Brain pericyte (primary cell): ENCODE measurements at regions not wholly inside any gene's neighbourhood (a gene's known extent, or its start where the extent isn't known, plus 50 kb on each side); places are given as distances from the start of the nearest gene placed in this dataset.
"Not testable (repeated sequence)": the region's sequence is repeated elsewhere in the genome, so short reads cannot be mapped to it uniquely, and the experiment has no call there.

Source experiments
- DNase-seq: peaks from one replicate; pipeline ENCODE4 v3.0.0-alpha.2; 2012; ENCODE audit warnings: low read depth, low spot score

DNA sequence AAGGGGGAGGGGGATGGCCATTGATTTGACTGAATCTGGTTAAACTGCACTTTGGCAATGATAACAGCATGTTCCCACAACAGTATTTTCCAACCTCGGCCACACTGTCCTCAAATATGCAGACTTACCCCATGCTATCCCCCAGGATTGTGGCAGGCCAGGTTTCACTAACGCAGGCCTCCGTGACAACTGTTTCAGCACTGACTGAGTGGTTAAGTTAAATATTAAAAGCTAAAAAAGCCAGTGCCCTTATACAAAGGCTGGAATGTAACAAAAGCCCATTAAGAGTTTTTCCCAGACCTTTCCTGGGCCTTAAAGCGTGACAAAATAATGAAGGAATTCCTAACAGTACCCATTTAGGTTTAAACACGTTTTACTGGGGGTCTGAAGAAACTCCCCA lies 202.9 kb downstream of the USP25 start:
- DNase-seq, result no peak

DNA sequence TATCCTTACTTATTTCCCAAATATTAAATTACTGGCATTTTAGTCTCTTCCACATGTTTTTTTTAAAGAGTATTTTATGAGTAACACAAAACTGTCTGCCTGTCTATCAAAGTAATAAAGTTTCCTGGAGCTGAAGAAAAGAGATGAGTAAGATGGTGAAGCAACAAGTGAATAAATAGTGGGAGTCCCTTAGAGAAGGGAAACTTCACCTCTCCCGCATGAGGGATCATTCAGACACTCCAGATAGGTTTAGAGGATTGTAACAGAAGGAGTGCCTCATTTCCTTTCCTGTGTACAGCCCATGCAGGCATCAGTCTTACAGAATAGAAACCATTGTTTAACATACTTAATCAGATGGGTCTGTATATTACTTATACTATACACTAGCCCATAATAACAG lies 205.7 kb downstream of the USP25 start:
- no peak for DNase-seq

DNA sequence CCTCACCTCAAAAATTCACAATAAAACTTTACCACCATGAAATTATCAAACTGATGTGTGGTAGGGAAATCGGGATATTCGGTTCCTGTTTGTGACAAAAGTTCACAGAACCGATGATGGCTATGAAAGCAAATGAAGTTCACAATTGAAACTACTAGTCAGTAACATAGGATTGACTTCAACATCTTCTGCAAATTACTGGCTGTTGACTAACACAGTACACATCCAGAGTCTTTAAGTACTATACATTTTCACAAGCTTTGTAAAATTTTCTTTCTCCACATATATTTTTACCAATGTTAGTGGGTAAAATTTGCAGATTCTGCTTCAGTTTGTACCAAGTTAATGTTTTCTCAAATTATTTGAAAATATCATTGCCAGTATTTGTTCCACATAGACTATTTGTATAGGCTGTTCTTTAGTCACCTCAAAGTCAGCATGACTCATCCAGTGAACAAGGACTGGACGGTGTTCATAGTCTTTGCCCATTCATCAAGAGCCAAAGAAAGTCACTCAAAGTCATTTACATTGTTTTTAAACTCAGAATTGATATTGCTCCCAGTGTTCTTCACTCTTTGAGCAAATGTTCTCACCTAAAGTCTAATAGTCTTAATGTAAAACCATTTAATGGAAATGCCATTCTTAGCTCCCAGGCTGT lies 213.4 kb downstream of the USP25 start:
- no peak for DNase-seq

DNA sequence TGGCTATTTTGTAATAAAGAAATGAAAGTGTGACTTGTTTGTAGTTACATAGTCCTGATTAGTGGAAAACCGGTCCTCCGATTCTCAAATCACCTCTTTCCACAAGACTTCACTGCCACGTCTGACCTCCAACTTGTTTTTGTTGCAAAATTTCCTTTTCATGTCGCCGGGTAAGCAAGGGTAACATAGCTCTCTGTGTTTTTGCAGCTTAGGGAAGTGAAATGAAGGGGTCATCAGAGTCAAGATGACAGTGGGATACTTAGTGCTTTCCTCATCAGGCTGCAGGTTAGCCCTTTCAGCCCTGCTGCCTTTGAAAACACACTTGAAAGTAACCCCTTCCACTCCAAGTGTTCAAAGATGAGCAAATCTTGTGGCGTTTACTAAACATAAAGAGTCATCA lies 217.9 kb downstream of the USP25 start:
- no peak for DNase-seq

DNA sequence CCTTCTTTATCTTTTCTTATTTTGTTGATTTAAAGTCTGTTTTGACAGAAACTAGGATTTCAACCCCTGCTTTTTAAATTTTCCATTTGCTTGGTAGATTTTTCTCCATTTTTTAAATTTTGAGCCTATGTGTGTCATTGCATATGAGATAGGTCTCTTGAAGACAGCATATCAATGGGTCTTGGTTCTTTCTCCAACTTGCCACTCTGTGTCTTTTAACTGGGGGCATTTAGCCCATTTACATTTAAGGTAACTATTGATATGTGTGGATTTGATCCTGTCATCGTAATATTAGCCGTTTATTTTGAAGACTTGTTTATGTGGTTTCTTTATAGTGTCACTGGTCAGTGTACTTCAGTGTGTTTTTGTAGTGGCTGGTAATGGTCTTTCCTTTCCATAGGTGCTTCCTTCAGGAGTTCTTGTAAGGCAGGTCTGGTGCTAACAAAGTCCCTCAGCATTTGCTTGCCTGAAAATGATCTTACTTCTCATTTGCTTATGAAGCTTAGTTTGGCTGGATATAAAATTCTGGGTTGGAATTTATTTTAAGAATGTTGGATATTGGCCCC lies 223.9 kb downstream of the USP25 start:
- DNase-seq, result no peak

DNA sequence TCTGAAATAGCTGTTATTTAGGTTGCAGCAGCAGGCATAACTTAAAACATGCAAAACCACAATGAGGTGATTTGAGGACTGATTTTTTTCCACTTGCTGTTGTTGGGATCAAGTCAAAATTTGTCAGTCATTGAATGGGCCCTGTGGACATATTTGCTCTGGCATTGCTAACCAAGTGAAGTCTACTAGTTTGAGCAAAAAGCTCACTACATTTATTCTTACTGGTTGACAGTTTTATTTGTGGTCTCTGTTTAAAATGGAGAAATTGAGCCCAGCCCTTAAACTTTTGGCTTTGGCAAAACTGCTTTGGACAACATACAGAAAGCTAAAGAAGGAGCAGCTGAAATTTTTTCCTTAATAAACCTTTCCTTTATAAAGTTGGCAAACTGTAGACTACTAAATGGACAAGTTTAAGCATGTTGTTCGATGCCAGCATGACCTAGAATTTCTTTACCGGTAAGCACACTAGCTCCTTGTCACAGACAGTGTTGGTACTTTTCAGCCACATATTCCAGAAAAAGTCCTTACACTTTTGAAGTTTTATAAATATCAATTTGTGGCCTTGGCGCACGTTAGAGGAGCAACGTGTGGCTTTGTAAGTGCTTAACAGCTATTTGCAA lies 234.6 kb downstream of the USP25 start:
- no peak for DNase-seq

DNA sequence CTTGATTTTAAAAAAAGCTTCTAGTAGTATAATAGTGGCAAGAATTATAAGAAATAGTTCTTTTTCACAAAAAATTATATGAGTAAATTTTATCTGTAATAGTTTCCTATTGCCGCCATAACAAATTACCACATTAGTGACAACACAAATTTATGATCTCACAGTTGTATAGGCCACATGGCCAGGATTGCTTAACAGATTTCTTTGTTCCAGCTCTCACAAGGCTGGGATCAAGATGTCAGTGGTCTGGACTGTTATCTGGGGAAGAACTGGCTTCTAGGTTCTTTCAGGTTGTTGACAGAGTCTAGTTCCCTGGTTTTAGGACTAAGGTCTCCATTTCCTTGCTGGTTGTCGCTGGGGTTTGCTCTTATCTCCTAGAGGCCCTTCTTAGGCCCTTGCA lies 236.4 kb downstream of the USP25 start:
- no peak for DNase-seq

DNA sequence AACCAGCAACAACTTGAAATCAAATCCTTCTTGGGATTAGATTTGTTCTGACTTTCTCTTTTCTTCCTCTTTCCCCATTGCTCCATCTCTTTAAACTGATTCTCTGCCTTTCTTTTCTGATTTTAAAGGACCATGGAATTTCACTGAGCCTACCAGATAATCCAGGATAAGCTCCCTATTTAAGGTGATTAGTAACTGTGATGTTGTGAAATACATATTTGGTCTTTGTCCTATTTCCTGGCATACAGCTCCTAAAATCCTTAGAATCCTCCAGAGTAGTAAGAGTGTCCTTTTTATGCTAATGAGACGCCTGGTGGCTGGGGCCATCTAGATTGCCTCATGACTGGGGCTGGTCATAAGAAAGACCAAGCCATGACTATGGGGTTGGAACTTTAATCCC lies 236.9 kb downstream of the USP25 start:
- no peak for DNase-seq

DNA sequence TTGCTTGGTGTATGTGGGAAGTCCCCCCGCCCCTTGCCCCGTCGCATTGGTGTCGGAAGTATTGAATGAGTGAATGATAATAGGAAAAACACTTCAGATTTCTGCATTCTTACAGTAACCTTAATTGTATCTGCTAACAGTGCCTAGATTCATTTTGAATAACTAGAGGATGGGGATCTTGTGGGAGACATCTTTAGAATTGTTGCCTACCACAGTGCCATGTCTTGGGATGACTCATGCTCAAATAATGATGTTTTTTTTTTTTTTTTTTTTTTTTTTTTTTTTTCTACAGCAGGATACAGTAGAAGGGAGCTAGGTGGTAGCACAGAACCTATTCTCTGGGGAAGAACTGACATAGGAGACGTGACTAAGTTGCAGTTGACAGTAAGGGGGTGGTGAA lies 237.9 kb downstream of the USP25 start:
- DNase-seq, result no peak

DNA sequence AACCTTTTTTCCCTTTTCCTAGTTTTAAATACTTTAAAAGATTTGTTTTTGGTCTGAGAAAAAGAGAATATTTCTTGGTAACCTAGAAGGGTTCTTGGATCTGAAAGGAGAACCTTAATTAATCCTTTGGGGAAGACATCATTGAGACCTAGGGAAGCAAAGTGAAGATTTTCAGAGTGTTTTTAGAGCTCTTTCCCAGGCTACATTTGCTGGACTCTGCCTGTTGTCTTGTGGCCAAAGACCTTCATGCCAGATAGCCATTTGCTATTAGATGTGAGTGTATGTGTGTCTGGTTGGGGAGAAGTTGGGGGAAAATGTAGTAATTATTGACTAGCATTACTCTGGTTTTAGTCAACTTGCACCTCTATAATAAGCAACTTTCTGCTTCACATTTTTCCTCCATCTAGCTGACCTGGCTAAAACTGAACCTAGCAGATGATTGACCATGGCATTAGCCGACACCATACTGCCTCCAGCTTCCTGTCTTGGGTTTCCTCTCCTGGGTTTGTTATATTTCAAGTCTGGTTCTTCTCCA lies 239.1 kb downstream of the USP25 start:
- no peak for DNase-seq

DNA sequence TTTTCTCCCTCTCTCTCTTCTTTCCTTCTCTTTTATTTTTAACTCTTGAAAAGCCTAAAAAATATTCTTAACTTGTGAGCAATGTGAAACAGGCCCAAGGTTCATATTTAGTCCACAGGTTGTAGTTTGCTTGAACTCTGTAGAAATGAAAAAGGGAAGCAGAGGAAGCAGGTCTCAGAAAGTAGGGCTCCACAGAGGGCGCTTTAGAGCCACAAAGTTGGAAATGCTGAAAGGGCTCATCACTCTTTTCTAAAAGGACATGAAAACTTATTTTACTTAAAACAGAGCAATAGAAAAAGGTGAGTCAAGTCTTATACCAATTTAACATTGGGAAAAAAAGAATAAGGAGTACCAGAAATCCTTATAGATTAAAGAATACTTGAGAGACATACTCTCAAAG lies 247.0 kb downstream of the USP25 start:
- DNase-seq, result no peak

DNA sequence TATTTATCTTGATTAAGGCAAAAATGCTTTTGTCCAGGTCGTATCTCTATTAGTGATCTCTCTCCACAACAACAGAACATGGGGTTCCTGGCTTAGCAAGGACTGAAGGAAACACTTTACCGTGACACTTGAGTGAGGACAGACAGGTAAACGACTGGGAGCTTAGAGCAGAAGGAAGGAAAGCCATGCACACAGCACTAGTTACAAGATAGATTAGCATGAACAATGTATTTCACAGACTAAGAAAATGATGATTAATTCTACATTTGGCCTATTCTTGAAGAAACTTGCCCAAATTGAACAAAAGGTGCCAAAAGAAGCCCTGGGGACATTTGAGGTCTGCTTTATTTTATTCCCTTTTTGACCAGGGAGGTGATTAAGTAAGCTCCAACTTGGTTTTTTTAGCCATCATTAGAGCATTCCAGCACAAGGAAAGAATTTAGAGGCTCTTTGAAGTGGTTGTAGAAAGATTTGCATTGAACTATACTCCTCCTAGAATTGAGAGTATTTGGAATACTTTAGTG lies 248.5 kb downstream of the USP25 start:
- DNase-seq, result no peak

DNA sequence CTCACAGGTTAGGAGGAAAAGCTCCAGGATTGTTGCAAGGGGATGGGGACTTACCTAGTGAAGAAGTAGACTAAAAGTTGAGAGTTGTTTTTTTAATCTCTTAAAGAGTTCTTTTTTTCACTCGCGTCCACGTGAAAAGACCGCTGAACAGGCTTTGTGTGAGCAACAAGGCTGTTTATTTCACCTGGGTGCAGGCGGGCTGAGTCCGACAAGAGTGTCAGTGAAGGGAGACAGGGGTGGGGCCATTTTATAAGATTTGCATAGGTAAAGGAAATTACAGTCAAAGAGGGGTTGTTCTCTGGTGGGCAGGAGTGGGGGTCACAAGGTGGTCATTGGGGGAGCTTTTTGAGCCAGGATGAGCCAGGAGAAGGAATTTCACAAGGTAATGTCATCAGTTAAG lies 249.7 kb downstream of the USP25 start:
- DNase-seq, result not testable (repeated sequence)

DNA sequence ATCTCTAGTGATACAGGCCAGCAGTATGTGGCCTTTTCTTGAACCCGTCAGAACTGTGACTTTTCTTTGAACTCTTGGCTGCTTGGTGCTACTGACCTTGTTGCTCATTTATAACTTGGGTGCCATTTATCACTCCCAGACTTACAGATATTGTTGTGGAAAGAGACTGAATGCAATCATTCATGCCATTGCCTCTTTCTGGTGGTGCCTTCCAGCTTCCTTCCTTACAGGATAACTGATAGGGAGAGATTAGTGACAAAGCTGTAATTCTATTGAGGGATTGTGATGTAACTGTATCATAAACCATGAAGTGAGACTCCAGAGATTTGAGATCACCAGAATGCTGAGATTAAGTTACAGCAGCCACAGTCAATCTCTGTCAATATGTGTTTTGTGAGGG lies 256.5 kb downstream of the USP25 start:
- no peak for DNase-seq

DNA sequence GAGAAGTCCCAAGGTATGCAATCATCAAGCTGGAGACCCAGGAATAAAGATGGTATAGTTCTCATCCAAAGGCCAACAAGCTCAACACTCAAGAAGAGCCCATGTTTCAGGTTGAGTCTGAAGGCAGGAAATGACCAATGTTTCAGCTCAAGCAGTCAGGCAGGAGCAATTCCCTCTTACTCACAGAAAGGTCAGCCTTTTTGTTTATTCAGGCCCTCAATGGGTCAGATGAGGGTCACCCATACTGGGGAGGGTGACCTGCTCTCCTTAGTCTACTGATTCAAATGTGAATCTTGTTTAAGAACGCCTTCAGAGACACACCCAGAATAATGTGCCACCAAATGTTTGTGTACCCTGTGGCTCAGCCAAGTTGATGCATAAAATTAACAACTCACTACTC lies 262.4 kb downstream of the USP25 start:
- DNase-seq, result no peak

DNA sequence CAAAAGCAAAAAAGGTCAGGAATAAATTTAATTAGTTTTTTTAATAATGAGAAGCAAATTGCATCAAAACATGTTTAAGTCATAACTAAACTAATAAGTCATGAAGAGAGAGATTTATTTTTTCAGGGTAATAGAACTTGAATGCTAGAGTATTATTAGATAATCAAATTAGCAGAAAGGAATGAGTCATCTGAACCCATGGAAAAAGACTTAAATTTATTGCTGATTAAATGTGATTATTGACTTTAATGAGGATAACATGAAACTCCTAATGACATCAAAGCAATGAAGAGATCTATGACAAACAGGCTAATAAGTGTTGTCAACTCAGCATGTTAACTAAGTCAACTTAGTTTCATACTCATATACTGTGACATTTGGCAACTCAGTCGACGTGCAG lies 264.2 kb downstream of the USP25 start:
- no peak for DNase-seq

DNA sequence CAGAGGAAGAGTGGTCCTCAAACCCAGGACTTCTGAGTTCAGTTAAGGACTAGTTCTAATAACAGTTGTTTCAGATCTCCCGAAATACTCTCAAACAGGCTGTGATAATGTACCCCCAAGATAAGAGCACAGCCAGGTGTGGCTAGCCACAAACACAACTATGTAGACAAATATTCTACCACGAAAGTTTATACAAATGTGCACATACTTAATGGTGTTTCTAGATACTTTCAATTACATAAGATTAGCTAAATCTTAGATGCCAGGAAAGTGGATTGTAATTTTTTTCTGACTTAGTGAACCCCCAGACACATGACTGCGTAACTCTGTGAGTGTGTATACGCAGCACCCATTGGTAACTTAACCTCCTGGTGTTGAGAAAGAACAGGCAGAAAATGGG lies 270.0 kb downstream of the USP25 start:
- DNase-seq, result no peak

DNA sequence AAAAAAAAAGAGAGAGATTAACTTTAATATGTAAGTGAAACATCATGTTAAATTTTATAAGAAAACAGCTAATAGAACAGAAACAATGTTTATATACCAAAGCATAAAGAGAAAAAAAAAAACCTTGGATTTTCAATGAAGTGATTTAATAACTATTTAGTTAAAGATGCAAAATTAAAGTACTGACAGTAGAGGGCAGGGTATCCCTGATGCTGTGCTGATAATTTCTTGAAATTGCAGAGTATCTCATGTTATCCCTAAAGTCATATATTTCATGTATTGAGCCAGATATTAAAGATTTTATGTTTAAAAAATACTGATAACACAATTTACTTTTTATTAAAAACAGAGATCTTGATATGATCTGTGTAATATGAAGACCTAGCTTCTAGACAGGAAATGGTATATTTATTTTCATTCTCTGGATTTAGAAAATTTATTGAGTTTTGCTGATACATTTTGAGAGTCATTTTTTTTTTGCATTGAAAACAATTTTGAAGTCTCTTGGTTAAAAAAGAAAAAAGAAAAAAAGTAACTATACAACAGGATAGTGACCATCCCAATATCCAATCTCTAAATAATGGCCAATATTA lies 273.2 kb downstream of the USP25 start:
- DNase-seq, result no peak

DNA sequence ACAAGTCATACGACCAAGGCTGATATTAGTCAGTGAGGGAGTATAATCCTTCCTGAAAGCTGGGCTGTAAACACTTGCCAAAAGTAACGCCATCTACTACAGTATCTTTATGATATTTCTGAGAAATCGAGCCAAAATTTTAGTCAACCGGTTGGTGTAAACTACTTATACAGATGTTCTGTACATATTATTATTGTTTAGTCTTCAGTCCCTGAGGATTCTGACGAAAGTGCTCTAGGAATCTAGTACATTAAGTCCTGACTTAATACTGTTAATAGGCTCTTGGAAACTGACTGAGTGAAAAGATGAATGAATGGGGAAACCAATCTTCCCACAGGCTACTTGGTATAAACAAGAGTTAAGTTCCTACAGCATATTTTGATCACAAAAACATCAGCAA lies 274.3 kb downstream of the USP25 start:
- no peak for DNase-seq

DNA sequence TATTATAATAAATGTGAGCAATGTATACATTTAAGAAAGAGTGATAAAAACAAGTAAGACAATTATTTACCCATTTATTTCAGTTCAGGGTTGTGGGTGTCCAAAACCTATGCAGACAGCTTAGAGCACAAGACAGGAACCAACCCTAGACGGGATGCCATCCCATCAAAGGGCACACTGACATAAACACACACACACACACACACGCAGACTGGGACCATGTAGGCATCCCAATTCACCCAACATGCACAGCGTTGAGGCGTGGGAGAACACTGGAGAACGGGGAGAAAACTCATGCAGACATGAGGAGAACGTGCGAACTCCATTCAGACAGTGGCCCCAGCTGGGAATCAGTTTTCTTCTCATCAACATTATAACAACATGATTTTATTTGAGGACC lies 274.7 kb downstream of the USP25 start:
- no peak for DNase-seq

DNA sequence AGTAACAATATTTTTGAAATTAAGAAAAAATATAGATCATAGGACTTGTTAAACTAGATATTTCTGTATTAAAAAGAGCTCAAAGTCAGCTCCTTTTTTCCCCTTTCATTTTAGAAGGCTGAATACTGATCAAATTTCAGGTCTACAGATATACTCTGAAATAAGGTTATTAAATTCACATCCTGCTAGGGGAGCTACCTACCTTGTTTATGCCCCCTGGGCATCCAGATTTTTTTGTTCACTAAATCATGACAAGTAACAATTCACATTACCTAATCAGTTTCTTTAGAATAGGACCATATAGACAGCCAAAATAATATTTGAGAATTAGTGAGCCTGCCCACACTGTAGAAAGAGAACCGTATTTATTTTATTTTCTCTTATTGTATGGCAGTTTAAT lies 276.2 kb downstream of the USP25 start:
- no peak for DNase-seq

DNA sequence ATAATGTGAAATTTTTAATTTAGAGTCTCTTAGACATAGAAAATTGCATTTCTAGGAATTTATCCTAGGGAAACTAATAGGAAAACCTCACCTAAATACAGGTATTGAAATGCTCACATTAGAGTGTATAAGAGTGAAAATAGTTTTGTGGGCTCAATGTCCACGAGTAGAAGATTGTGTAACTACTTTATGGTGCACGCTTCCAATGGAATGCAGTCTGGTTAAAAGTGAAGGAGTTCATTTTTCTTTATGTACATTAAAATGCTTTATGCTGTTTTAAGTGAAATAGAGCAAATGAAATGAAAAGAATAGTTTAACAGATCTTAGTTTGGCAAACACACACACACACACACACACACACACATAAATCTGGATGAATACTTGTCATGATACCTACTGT lies 278.2 kb downstream of the USP25 start:
- DNase-seq, result no peak

DNA sequence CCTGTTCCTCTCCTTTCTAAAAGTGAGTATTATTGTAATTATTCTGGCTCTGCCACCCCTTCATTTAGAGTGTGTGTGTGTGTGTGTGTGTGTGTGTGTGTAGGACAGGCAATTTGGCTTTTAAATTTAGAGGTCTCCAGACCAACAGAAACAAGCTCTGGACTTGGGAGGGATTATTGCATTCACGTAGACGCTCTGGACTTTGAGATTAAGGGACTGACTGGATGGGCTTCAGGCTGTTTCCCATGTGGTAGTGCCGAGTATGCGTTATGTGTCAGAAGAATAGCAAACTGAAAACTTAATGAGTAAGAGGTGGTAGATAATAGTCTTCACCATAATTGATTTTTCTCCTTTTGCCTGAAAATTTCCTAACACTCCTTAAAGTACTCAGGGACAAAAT lies 281.9 kb downstream of the USP25 start:
- DNase-seq, result no peak
